ENCODE measurements at regions not wholly inside any gene's neighbourhood (a gene's known extent, or its start where the extent isn't known, plus 50 kb on each side); places are given as distances from the start of the nearest gene placed in this dataset.

DNA sequence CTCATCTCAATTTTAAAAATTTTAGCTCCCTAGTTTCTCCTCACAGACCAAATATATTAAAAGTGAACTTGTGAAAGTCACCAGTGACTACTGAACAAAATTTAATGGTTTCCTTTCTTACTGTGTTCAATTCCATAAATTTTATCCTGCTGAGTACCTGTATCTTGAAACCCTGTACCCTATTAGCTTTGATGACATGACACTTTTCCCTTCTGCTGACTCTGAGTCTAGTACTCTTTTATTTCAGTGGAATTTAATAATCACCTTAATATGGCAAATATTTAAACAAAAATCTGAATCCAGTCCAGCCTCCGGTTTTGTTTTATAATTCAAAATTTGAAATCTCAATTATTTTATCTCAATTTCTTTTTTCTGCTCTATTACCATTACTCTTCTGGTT is 203.1 kb upstream of the NUDT6 start:
- TF ChIP-seq, protein P1, sequence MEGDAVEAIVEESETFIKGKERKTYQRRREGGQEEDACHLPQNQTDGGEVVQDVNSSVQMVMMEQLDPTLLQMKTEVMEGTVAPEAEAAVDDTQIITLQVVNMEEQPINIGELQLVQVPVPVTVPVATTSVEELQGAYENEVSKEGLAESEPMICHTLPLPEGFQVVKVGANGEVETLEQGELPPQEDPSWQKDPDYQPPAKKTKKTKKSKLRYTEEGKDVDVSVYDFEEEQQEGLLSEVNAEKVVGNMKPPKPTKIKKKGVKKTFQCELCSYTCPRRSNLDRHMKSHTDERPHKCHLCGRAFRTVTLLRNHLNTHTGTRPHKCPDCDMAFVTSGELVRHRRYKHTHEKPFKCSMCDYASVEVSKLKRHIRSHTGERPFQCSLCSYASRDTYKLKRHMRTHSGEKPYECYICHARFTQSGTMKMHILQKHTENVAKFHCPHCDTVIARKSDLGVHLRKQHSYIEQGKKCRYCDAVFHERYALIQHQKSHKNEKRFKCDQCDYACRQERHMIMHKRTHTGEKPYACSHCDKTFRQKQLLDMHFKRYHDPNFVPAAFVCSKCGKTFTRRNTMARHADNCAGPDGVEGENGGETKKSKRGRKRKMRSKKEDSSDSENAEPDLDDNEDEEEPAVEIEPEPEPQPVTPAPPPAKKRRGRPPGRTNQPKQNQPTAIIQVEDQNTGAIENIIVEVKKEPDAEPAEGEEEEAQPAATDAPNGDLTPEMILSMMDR (conservative IDR thresholded peaks at IDR 0.05; ENCODE audit: low read length), result no peak
- TF ChIP-seq EZH2phosphoT487 (IDR thresholded peaks at IDR 0.05; ENCODE audit: borderline replicate concordance), result no peak

All from Loucy (cell line).